A673 (cell line): ENCODE measurements at regions not wholly inside any gene's neighbourhood (a gene's known extent, or its start where the extent isn't known, plus 50 kb on each side); places are given as distances from the start of the nearest gene placed in this dataset.

ENCODE experiments used
- BruUV-seq: library from RNA; stranded (reverse); fragments of 400-500 nt; replicated peaks from 2 replicates; lab custom pipeline; 2021; lab: Mats Ljungman, UMichigan
- CTCF ChIA-PET: fragments of 300-600 bp; sonication (Branson Sonifier 250); formaldehyde crosslinking; loops from one replicate; lab custom pipeline; 2022; ENCODE audit warnings: antibody characterized with exemption; lab: Charles Lee
- POLR2A ChIA-PET: fragments of 300-600 bp; sonication (Branson Sonifier 250); formaldehyde crosslinking; loops from one replicate; lab custom pipeline; 2022; ENCODE audit warnings: antibody characterized with exemption; ENCODE audit not compliant: low non-redundant PET; lab: Charles Lee
- DNase-seq: peaks from one replicate; pipeline ENCODE4 v3.0.0-alpha.2; 2015; ENCODE audit warnings: low spot score
- H3K27ac ChIP-seq: fragments of 200-600 bp; sonication (generic); 2 replicates; pipeline ENCODE4 v1.5.1; 2016; ENCODE audit warnings: mixed run types, low read depth, mild to moderate bottlenecking, mixed read lengths, antibody characterized with exemption, low read length; ENCODE audit not compliant: poor library complexity, severe bottlenecking
- H3K27me3 ChIP-seq: fragments of 200-600 bp; sonication (generic); replicated peaks from 2 replicates; pipeline ENCODE4 v1.6.1; 2017; ENCODE audit warnings: mixed run types, low read depth, mild to moderate bottlenecking, mixed read lengths, antibody characterized with exemption, low read length; ENCODE audit not compliant: insufficient read depth, poor library complexity
- H3K36me3 ChIP-seq: fragments of 200-600 bp; sonication (generic); 2 replicates; pipeline ENCODE4 v1.6.1; 2016; ENCODE audit warnings: mixed run types, mild to moderate bottlenecking, mixed read lengths, antibody characterized with exemption, low read length; ENCODE audit not compliant: insufficient read depth, poor library complexity, severe bottlenecking
- H3K4me1 ChIP-seq: fragments of 200-600 bp; sonication (generic); 2 replicates; pipeline ENCODE4 v1.6.1; 2017; ENCODE audit warnings: mixed run types, mild to moderate bottlenecking, mixed read lengths, antibody characterized with exemption, low read length; ENCODE audit not compliant: insufficient read depth, poor library complexity, severe bottlenecking
- H3K4me3 ChIP-seq: fragments of 200-600 bp; sonication (generic); 2 replicates; pipeline ENCODE4 v1.5.1; 2016; ENCODE audit warnings: low read depth, mixed run types, mild to moderate bottlenecking, mixed read lengths, low read length; ENCODE audit not compliant: poor library complexity, severe bottlenecking
- H3K9me3 ChIP-seq: fragments of 200-600 bp; sonication (generic); 2 replicates; pipeline ENCODE4 v1.6.1; 2016; ENCODE audit warnings: mixed run types, low read depth, mild to moderate bottlenecking, mixed read lengths, antibody characterized with exemption, low read length; ENCODE audit not compliant: poor library complexity, severe bottlenecking
- EZH2 ChIP-seq: fragments of 200-600 bp; sonication (generic); IDR thresholded peaks from 2 replicates; pipeline ENCODE4 v1.6.1; 2017; ENCODE audit warnings: borderline replicate concordance, low read depth, mild to moderate bottlenecking, mixed read lengths, antibody characterized with exemption, low read length; ENCODE audit not compliant: poor library complexity, severe bottlenecking
- intact Hi-C: fragments of 100-400 bp; cut with micrococcal nuclease; formaldehyde crosslinking; loops from one replicate; pipeline ENCODE4 v1.10.0; 2022; ENCODE audit not compliant: unreplicated experiment
- TF ChIP-seq, protein P1 (sequence below): fragments of 300-800, 200-600 bp; sonication (generic); conservative IDR thresholded peaks from 2 replicates; pipeline ENCODE4 v1.5.1; 2017; ENCODE audit warnings: low read depth, mild to moderate bottlenecking, antibody characterized with exemption, low read length, moderate library complexity, mixed read lengths

DNA sequence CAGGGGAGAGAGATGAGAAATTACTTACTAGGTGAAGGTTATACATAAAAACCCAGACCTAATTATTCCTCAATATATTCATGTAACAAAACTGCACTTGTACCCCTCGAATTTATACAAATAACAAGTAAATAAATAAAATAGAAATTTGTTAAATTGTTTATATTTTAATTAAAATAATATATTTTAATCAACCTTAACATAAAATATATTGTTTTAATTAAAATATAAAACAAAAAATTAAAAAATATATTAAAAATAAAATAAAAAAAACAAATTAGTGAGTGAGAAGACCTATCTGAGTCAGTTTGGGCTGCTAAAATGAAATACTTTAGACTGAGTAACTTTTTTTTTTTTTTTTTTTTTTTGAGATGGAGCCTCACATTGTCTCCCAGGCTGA, 87.4 kb upstream of the PCDH7 start:
- Histone ChIP-seq H3K4me1 (no peaks in the 10 kb centered on the region), H3K4me3 (no peak overlapping the region), H3K27me3 (no peaks in the 10 kb centered on the region), H3K36me3 (no peaks in the 10 kb centered on the region), H3K9me3 (peaks cover 20% of the 10 kb centered on the region), H3K27ac (no peak overlapping the region)
- DNase-seq, result no peak
- POLR2A ChIA-PET, result no interaction called here
- intact Hi-C loops, result no loop called here
- CTCF ChIA-PET, result no interaction called here
- no TSS peak for BruUV-seq
- TF ChIP-seq, protein P1, sequence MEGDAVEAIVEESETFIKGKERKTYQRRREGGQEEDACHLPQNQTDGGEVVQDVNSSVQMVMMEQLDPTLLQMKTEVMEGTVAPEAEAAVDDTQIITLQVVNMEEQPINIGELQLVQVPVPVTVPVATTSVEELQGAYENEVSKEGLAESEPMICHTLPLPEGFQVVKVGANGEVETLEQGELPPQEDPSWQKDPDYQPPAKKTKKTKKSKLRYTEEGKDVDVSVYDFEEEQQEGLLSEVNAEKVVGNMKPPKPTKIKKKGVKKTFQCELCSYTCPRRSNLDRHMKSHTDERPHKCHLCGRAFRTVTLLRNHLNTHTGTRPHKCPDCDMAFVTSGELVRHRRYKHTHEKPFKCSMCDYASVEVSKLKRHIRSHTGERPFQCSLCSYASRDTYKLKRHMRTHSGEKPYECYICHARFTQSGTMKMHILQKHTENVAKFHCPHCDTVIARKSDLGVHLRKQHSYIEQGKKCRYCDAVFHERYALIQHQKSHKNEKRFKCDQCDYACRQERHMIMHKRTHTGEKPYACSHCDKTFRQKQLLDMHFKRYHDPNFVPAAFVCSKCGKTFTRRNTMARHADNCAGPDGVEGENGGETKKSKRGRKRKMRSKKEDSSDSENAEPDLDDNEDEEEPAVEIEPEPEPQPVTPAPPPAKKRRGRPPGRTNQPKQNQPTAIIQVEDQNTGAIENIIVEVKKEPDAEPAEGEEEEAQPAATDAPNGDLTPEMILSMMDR, result no peak
- no peak for TF ChIP-seq EZH2

DNA sequence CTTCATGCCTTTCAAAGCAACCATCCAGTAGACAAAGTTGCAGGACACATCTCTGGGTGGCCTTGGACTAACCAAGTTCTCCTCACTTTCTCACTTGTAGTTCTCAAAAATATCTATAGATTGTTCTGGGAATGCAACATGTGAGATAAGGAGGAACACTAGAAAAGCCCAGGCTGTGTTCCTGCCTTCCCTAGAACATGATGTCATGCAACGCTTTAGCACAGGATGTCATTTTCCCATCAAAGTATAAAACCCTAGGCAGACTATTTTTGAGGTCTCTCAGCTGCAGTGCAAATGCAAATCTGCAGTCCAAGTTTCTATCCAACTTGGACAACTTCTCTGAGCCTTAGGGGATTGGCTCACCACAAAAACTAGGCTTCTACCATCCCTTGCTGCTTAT, 78.8 kb upstream of the PCDH7 start:
- H3K27ac ChIP-seq, result no peak overlapping the region
- BruUV-seq, result no TSS peak
- H3K36me3 ChIP-seq, result no peaks in the 10 kb centered on the region
- TF ChIP-seq, protein P1, result no peak
- no peak for TF ChIP-seq EZH2
- POLR2A ChIA-PET, result no interaction called here
- H3K9me3 ChIP-seq, result no peaks in the 10 kb centered on the region
- no peak for DNase-seq
- no peaks in the 10 kb centered on the region for H3K4me1 ChIP-seq
- no peaks in the 10 kb centered on the region for H3K27me3 ChIP-seq
- CTCF ChIA-PET, result no interaction called here
- intact Hi-C loops, result no loop called here
- no peak overlapping the region for H3K4me3 ChIP-seq

DNA sequence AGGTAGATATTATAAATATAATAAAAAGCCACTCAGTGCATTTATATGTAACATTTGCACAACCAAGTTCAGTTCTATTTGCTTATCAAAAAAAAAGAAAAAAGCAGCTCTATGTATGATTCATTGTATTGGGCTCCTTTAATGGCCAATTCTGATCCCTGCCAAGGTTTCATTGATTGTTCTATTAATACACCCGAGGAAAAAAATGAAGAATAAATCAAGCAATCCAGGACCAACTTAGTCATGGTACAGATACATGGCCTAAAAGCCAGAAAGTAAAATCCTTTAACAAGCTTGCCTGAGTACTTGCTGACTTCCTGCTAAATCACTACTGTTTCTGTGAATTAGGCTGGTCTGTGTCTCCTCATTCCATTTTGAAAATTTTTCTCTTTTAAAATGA, 77.6 kb upstream of the PCDH7 start:
- H3K36me3 ChIP-seq, result no peaks in the 10 kb centered on the region
- intact Hi-C loops, result no loop called here
- ChIA-PET CTCF (interaction anchor here (0.7 kb wide), 1 partner anchor 114 kb away, joined by 4 read pairs; no protein-coding TSS in a partner anchor), POLR2A (no interaction called here)
- H3K4me1 ChIP-seq, result no peaks in the 10 kb centered on the region
- TF ChIP-seq EZH2, result no peak
- TF ChIP-seq, protein P1, result no peak
- no peak for DNase-seq
- no TSS peak for BruUV-seq
- H3K9me3 ChIP-seq, result no peaks in the 10 kb centered on the region
- no peak overlapping the region for H3K4me3 ChIP-seq
- H3K27me3 ChIP-seq, result no peaks in the 10 kb centered on the region
- no peak overlapping the region for H3K27ac ChIP-seq
